SK-N-SH (cell line): ENCODE measurements at regions not wholly inside any gene's neighbourhood (a gene's known extent, or its start where the extent isn't known, plus 50 kb on each side); places are given as distances from the start of the nearest gene placed in this dataset.

Source experiments
- CTCF ChIA-PET: fragments of 300-600, 350-600 bp; formaldehyde crosslinking; extraction: SDS; loops from one replicate; lab custom pipeline; 2021; lab: Yijun Ruan, JAX
- POLR2A ChIA-PET: fragments of 350-600 bp; sonication (Branson Sonifier 250); formaldehyde crosslinking; extraction: SDS; loops from one replicate; lab custom pipeline; 2020; ENCODE audit warnings: antibody characterized with exemption, inconsistent platforms; lab: Yijun Ruan, JAX
- DNase-seq: peaks from one replicate; pipeline ENCODE4 v3.0.0; 2012
- H2AFZ ChIP-seq: fragments of 200-600 bp; sonication (generic); 2 replicates; pipeline ENCODE4 v1.8.1; 2016; ENCODE audit warnings: antibody characterized with exemption, mild to moderate bottlenecking, low read depth
- H3F3A ChIP-seq: fragments of 200-600 bp; sonication (generic); replicated peaks from 2 replicates; pipeline ENCODE3; 2016; ENCODE audit warnings: antibody characterized with exemption, mild to moderate bottlenecking; ENCODE audit not compliant: insufficient read depth
- H3K27ac ChIP-seq, 2 experiments: fragments of 200-500 bp in 1 of 2; fragments of 200-600 bp in 1 of 2; sonication (Bioruptor generic) in 1 of 2; sonication (generic), shearing (Covaris generic) in 1 of 2; 2 replicates each; pipeline versions ENCODE4 v1.5.1 to v1.6.1; 2014 to 2016; ENCODE audit warnings: low read depth in 2 of 2, inconsistent platforms in 1 of 2, low read length in 1 of 2, mild to moderate bottlenecking in 1 of 2, mixed read lengths in 1 of 2
- H3K27me3 ChIP-seq: fragments of 200-600 bp; sonication (generic), shearing (Covaris generic); 2 replicates; pipeline ENCODE4 v1.6.1; 2016; ENCODE audit warnings: mixed run types; ENCODE audit not compliant: insufficient read depth
- H3K36me3 ChIP-seq, 2 experiments: fragments of 200-500 bp in 1 of 2; fragments of 200-600 bp in 1 of 2; sonication (Bioruptor generic) in 1 of 2; sonication (generic) in 1 of 2; replicated peaks in 1 of 2; 2 replicates each; pipeline versions ENCODE3 to v1.5.1; 2014 to 2016; ENCODE audit warnings: low read length in 1 of 2, mild to moderate bottlenecking in 1 of 2; ENCODE audit not compliant: insufficient read depth in 2 of 2, control insufficient read depth in 1 of 2
- H3K4me1 ChIP-seq, 2 experiments: fragments of 200-500 bp in 1 of 2; fragments of 200-600 bp in 1 of 2; sonication (Bioruptor generic) in 1 of 2; sonication (generic), shearing (Covaris generic) in 1 of 2; 2 replicates each; pipeline versions ENCODE4 v1.5.1 to v1.6.1; 2014 to 2016; ENCODE audit warnings: low read depth in 1 of 2, low read length in 1 of 2, mixed run types in 1 of 2; ENCODE audit not compliant: insufficient read depth in 2 of 2, control insufficient read depth in 1 of 2
- H3K4me2 ChIP-seq: fragments of 200-600 bp; sonication (generic), shearing (Covaris generic); 2 replicates; pipeline ENCODE4 v1.6.1; 2017; ENCODE audit warnings: mixed run types
- H3K4me3 ChIP-seq, 2 experiments: fragments of 200-500 bp in 1 of 2; fragments of 200-600 bp in 1 of 2; sonication (Bioruptor generic) in 1 of 2; sonication (generic), shearing (Covaris generic) in 1 of 2; 2 replicates each; pipeline versions ENCODE4 v1.5.1 to v1.8.1; 2014 to 2016; ENCODE audit warnings: low read depth in 2 of 2, inconsistent platforms in 1 of 2, low read length in 1 of 2, mild to moderate bottlenecking in 1 of 2, mixed read lengths in 1 of 2, moderate library complexity in 1 of 2
- H3K79me2 ChIP-seq: fragments of 200-600 bp; sonication (generic); 2 replicates; pipeline ENCODE4 v1.8.1; 2017; ENCODE audit warnings: mild to moderate bottlenecking; ENCODE audit not compliant: insufficient read depth
- H3K9ac ChIP-seq: fragments of 200-600 bp; sonication (generic); 2 replicates; pipeline ENCODE4 v1.6.1; 2017; ENCODE audit warnings: mixed run types
- H3K9me2 ChIP-seq: fragments of 200-600 bp; sonication (generic); 2 replicates; pipeline ENCODE4 v1.6.1; 2017; ENCODE audit warnings: mixed run types
- H3K9me3 ChIP-seq: fragments of 200-600 bp; sonication (generic); 2 replicates; pipeline ENCODE4 v1.6.1; 2017; ENCODE audit warnings: mixed run types, mild to moderate bottlenecking, moderate library complexity
- H4K20me1 ChIP-seq: fragments of 200-600 bp; sonication (generic); 2 replicates; pipeline ENCODE4 v1.6.1; 2017; ENCODE audit warnings: mild to moderate bottlenecking, mixed run types; ENCODE audit not compliant: insufficient read depth
- CHD2 ChIP-seq: fragments of 150-350 bp; IDR thresholded peaks from 2 replicates; pipeline ENCODE4 v1.6.1; 2018; ENCODE audit warnings: low read length; ENCODE audit not compliant: partially characterized antibody
- EP300 ChIP-seq, 2 experiments: IDR thresholded peaks; 2 replicates each; pipeline versions ENCODE4 v1.4.0 to v1.6.1; 2012; ENCODE audit warnings: borderline replicate concordance in 1 of 2, low read depth in 1 of 2, low read length in 1 of 2
- EZH2phosphoT487 ChIP-seq: fragments of 200-600 bp; sonication (generic); IDR thresholded peaks from 2 replicates; pipeline ENCODE4 v1.6.1; 2017; ENCODE audit warnings: low read depth, mixed run types, mild to moderate bottlenecking, antibody characterized with exemption, moderate library complexity, borderline replicate concordance
- FOXM1 ChIP-seq: IDR thresholded peaks from 2 replicates; pipeline ENCODE4 v1.4.0; 2012; ENCODE audit warnings: low read depth, mild to moderate bottlenecking
- GATA2 ChIP-seq: sonication (generic); formaldehyde crosslinking; IDR thresholded peaks from 2 replicates; pipeline ENCODE4 v1.5.0; 2020; ENCODE audit warnings: mild to moderate bottlenecking, missing genetic modification reagents
- JUND ChIP-seq: IDR thresholded peaks from 2 replicates; pipeline ENCODE4 v1.4.0; 2012
- MEF2A ChIP-seq: IDR thresholded peaks from 2 replicates; pipeline ENCODE4 v1.4.0; 2012; ENCODE audit warnings: low read depth, borderline replicate concordance
- MXI1 ChIP-seq: IDR thresholded peaks from 2 replicates; pipeline ENCODE4 v1.6.1; 2012; ENCODE audit warnings: mild to moderate bottlenecking, low read depth, low read length, improper control_type of control experiment
- NFIC ChIP-seq: IDR thresholded peaks from 2 replicates; pipeline ENCODE4 v1.4.0; 2012; ENCODE audit warnings: borderline replicate concordance
- POLR2AphosphoS5 ChIP-seq: IDR thresholded peaks from 2 replicates; pipeline ENCODE4 v1.6.1; 2012; ENCODE audit warnings: low read depth, low read length
- RAD21 ChIP-seq: IDR thresholded peaks from 2 replicates; pipeline ENCODE4 v1.6.1; 2012; ENCODE audit warnings: mild to moderate bottlenecking, low read length
- RCOR1 ChIP-seq: fragments of 150-350 bp; IDR thresholded peaks from 2 replicates; pipeline ENCODE4 v1.6.1; 2017; ENCODE audit warnings: antibody characterized with exemption, low read length
- RFX5 ChIP-seq: IDR thresholded peaks from 2 replicates; pipeline ENCODE4 v1.6.1; 2012; ENCODE audit warnings: mild to moderate bottlenecking, improper control_type of control experiment, low read length
- RXRA ChIP-seq: IDR thresholded peaks from 2 replicates; pipeline ENCODE4 v1.4.0; 2012; ENCODE audit warnings: low read depth, mild to moderate bottlenecking, borderline replicate concordance
- SMC3 ChIP-seq: IDR thresholded peaks from 2 replicates; pipeline ENCODE4 v1.6.1; 2012; ENCODE audit warnings: low read depth, low read length, improper control_type of control experiment
- TAF1 ChIP-seq: IDR thresholded peaks from 2 replicates; pipeline ENCODE4 v1.6.1; 2012; ENCODE audit warnings: low read depth, mild to moderate bottlenecking, low read length, moderate library complexity, borderline replicate concordance
- TCF12 ChIP-seq: IDR thresholded peaks from 2 replicates; pipeline ENCODE4 v1.4.0; 2012
- TEAD4 ChIP-seq: IDR thresholded peaks from 2 replicates; pipeline ENCODE4 v1.4.0; 2012; ENCODE audit warnings: mild to moderate bottlenecking, borderline replicate concordance; ENCODE audit not compliant: insufficient read depth
- YY1 ChIP-seq: IDR thresholded peaks from 2 replicates; pipeline ENCODE4 v1.4.0; 2012; ENCODE audit warnings: low read depth, mild to moderate bottlenecking
- WGBS: methylation state at CpG from one replicate; pipeline ENCODE4 v1.1.6; 2017; ENCODE audit warnings: low lambda C conversion rate; 5-methylcytosine and 5-hydroxymethylcytosine counted together
- TF ChIP-seq, protein P1 (sequence below): fragments of 150-350 bp; IDR thresholded peaks from 2 replicates; pipeline ENCODE4 v1.6.1; 2016; ENCODE audit warnings: mild to moderate bottlenecking, low read depth, low read length
- TF ChIP-seq, protein P2 (sequence below): IDR thresholded peaks from 2 replicates; pipeline ENCODE4 v1.6.1; 2012; ENCODE audit warnings: mild to moderate bottlenecking, low read depth, low read length, moderate library complexity
- TF ChIP-seq, protein P3 (sequence below): IDR thresholded peaks from 2 replicates; pipeline ENCODE4; 2012
- TF ChIP-seq, protein P4 (sequence below): IDR thresholded peaks from 2 replicates; pipeline ENCODE4 v1.4.0; 2012; ENCODE audit warnings: low read depth
- TF ChIP-seq, protein P5 (sequence below): fragments of 150-350 bp; IDR thresholded peaks from 2 replicates; pipeline ENCODE4 v1.6.1; 2017; ENCODE audit warnings: antibody characterized with exemption, low read length, low read depth, borderline replicate concordance
- TF ChIP-seq, protein P6 (sequence below): IDR thresholded peaks from 2 replicates; pipeline ENCODE4 v1.4.0; 2012; ENCODE audit warnings: low read depth, borderline replicate concordance

DNA sequence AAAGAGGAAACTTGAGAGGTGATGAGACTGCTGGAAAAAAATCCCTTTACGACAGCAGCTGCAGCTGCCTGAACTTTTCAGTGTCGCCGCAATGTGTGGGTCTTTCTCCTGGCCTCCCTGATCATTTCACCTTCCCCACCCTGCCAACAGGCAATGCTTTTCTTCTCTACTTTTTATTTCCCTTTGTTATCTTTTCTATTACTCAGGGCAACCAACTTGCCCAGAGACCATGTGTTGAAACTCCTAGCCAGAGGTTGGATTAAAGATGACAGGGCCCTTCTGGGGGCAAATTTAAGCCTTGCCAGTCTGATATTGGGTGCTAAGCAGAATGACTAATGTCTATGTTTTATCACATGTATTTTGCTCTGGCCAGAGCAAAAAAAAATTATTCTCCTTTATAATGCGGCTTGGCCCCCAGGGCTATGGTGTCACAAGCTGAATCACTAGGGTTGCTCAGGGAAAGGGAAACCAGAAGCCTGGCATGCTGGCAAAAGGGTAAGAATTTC is 51.5 kb upstream of the CFAP20DC start:
- CTCF ChIA-PET: no interaction called here
- H3K9me3 ChIP-seq: peaks cover 6% of the 10 kb centered on the region; the same call in 1 of the 2 replicates
- H3K9me2 ChIP-seq: no peaks in the 10 kb centered on the region
- 37% methylated on average over 4 of the region's 4 CpGs for WGBS
- H3K9ac ChIP-seq: no peak overlapping the region
- POLR2A ChIA-PET: no interaction called here
- no peaks in the 10 kb centered on the region for H4K20me1 ChIP-seq
- H3K36me3 ChIP-seq: no peaks in the 10 kb centered on the region
- peak; percentile 27 for DNase-seq
- peaks cover 12 to 36% of the 10 kb centered on the region in 2 experiments; a peak in 3 of 4 replicates for H3K4me1 ChIP-seq
- H3K27me3 ChIP-seq: no peaks in the 10 kb centered on the region
- H2AFZ ChIP-seq: no peak overlapping the region
- H3F3A ChIP-seq: peaks cover 9% of the 10 kb centered on the region
- peak overlapping the region; percentile 87 to 92 for H3K27ac ChIP-seq
- H3K4me2 ChIP-seq: 0 out of 2 replicates have a peak overlapping the region, but pooled peaks have one; percentile 17
- no peaks in the 10 kb centered on the region for H3K79me2 ChIP-seq
- H3K4me3 ChIP-seq: no peak overlapping the region
- TF ChIP-seq GATA2 (CRISPR knock-in tag): peak; percentile 54
- TF ChIP-seq TEAD4: peak; percentile 67; the same call in 1 of the 2 replicates
- no peak for TF ChIP-seq EZH2phosphoT487
- 0 out of 2 replicates have a peak, but pooled peaks have one; percentile 24 for TF ChIP-seq FOXM1
- TF ChIP-seq, protein P1, sequence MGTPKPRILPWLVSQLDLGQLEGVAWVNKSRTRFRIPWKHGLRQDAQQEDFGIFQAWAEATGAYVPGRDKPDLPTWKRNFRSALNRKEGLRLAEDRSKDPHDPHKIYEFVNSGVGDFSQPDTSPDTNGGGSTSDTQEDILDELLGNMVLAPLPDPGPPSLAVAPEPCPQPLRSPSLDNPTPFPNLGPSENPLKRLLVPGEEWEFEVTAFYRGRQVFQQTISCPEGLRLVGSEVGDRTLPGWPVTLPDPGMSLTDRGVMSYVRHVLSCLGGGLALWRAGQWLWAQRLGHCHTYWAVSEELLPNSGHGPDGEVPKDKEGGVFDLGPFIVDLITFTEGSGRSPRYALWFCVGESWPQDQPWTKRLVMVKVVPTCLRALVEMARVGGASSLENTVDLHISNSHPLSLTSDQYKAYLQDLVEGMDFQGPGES: no peak
- TF ChIP-seq RCOR1: peak; percentile 51; the same call in 1 of the 2 replicates
- TF ChIP-seq, protein P2, sequence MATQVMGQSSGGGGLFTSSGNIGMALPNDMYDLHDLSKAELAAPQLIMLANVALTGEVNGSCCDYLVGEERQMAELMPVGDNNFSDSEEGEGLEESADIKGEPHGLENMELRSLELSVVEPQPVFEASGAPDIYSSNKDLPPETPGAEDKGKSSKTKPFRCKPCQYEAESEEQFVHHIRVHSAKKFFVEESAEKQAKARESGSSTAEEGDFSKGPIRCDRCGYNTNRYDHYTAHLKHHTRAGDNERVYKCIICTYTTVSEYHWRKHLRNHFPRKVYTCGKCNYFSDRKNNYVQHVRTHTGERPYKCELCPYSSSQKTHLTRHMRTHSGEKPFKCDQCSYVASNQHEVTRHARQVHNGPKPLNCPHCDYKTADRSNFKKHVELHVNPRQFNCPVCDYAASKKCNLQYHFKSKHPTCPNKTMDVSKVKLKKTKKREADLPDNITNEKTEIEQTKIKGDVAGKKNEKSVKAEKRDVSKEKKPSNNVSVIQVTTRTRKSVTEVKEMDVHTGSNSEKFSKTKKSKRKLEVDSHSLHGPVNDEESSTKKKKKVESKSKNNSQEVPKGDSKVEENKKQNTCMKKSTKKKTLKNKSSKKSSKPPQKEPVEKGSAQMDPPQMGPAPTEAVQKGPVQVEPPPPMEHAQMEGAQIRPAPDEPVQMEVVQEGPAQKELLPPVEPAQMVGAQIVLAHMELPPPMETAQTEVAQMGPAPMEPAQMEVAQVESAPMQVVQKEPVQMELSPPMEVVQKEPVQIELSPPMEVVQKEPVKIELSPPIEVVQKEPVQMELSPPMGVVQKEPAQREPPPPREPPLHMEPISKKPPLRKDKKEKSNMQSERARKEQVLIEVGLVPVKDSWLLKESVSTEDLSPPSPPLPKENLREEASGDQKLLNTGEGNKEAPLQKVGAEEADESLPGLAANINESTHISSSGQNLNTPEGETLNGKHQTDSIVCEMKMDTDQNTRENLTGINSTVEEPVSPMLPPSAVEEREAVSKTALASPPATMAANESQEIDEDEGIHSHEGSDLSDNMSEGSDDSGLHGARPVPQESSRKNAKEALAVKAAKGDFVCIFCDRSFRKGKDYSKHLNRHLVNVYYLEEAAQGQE: no peak
- TF ChIP-seq YY1: no peak
- peak; percentile 40 for TF ChIP-seq NFIC
- peak; percentile 38; the same call in 1 of the 2 replicates for TF ChIP-seq POLR2AphosphoS5
- TF ChIP-seq, protein P3, sequence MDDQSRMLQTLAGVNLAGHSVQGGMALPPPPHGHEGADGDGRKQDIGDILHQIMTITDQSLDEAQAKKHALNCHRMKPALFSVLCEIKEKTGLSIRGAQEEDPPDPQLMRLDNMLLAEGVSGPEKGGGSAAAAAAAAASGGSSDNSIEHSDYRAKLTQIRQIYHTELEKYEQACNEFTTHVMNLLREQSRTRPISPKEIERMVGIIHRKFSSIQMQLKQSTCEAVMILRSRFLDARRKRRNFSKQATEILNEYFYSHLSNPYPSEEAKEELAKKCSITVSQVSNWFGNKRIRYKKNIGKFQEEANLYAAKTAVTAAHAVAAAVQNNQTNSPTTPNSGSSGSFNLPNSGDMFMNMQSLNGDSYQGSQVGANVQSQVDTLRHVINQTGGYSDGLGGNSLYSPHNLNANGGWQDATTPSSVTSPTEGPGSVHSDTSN: peak; percentile 85
- peak; percentile 55; the same call in 1 of the 2 replicates for TF ChIP-seq RXRA
- no peak for TF ChIP-seq MEF2A
- TF ChIP-seq, protein P4, sequence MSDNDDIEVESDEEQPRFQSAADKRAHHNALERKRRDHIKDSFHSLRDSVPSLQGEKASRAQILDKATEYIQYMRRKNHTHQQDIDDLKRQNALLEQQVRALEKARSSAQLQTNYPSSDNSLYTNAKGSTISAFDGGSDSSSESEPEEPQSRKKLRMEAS: peak; percentile 42; the same call in 1 of the 2 replicates
- no peak for TF ChIP-seq TAF1
- TF ChIP-seq EP300 (IDR thresholded peaks at IDR 0.05; ENCODE audit: borderline replicate concordance in 1 of 2, low read depth in 1 of 2, low read length in 1 of 2): peak; percentile 62 to 91
- no peak; the same call in 1 of the 2 replicates for TF ChIP-seq MXI1
- peak; percentile 19; the same call in 1 of the 2 replicates for TF ChIP-seq RAD21
- TF ChIP-seq TCF12: peak; percentile 96
- TF ChIP-seq JUND: peak; percentile 55
- TF ChIP-seq RFX5: no peak
- TF ChIP-seq SMC3: 0 out of 2 replicates have a peak, but pooled peaks have one; percentile 12
- TF ChIP-seq CHD2: peak; percentile 6
- TF ChIP-seq, protein P5, sequence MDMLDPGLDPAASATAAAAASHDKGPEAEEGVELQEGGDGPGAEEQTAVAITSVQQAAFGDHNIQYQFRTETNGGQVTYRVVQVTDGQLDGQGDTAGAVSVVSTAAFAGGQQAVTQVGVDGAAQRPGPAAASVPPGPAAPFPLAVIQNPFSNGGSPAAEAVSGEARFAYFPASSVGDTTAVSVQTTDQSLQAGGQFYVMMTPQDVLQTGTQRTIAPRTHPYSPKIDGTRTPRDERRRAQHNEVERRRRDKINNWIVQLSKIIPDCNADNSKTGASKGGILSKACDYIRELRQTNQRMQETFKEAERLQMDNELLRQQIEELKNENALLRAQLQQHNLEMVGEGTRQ: no peak
- TF ChIP-seq, protein P6, sequence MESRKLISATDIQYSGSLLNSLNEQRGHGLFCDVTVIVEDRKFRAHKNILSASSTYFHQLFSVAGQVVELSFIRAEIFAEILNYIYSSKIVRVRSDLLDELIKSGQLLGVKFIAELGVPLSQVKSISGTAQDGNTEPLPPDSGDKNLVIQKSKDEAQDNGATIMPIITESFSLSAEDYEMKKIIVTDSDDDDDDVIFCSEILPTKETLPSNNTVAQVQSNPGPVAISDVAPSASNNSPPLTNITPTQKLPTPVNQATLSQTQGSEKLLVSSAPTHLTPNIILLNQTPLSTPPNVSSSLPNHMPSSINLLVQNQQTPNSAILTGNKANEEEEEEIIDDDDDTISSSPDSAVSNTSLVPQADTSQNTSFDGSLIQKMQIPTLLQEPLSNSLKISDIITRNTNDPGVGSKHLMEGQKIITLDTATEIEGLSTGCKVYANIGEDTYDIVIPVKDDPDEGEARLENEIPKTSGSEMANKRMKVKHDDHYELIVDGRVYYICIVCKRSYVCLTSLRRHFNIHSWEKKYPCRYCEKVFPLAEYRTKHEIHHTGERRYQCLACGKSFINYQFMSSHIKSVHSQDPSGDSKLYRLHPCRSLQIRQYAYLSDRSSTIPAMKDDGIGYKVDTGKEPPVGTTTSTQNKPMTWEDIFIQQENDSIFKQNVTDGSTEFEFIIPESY: 0 out of 2 replicates have a peak, but pooled peaks have one; percentile 14
